NCI-H345 (cell line): ENCODE measurements at regions not wholly inside any gene's neighbourhood (a gene's known extent, or its start where the extent isn't known, plus 50 kb on each side); places are given as distances from the start of the nearest gene placed in this dataset.

Experiments
- DNase-seq: peaks from one replicate; lab custom pipeline; 2025; lab: John Stamatoyannopoulos, UW

GRCh38 chr5:168209244-168209995 lies 82.0 kb upstream of the WWC1 start:
- no peak for DNase-seq

- no peak for DNase-seq
Measured at GRCh38 chr5:168209997-168210396, 81.4 kb upstream of the WWC1 start.

- DNase-seq: no peak
Measured at GRCh38 chr5:168211245-168211644, 80.2 kb upstream of the WWC1 start.

GRCh38 chr5:168211936-168212335 lies 79.5 kb upstream of the WWC1 start:
- no peak for DNase-seq

- DNase-seq: no peak
Measured at GRCh38 chr5:168214071-168214470, 77.4 kb upstream of the WWC1 start.

GRCh38 chr5:168214886-168215285 lies 76.6 kb upstream of the WWC1 start:
- DNase-seq: no peak

- no peak for DNase-seq
Measured at GRCh38 chr5:168215646-168216045, 75.8 kb upstream of the WWC1 start.

- DNase-seq: no peak
Measured at GRCh38 chr5:168216989-168217388, 74.5 kb upstream of the WWC1 start.

- DNase-seq: no peak
Measured at GRCh38 chr5:168217497-168217896, 73.9 kb upstream of the WWC1 start.

- DNase-seq: no peak
Measured at GRCh38 chr5:168218746-168219145, 72.7 kb upstream of the WWC1 start.

GRCh38 chr5:168219515-168220410 lies 71.7 kb upstream of the WWC1 start:
- DNase-seq: peak; percentile 67

- no peak for DNase-seq
Measured at GRCh38 chr5:168224085-168224484, 67.4 kb upstream of the WWC1 start.

- DNase-seq: no peak
Measured at GRCh38 chr5:168226012-168226411, 65.4 kb upstream of the WWC1 start.

GRCh38 chr5:168227001-168227400 lies 64.4 kb upstream of the WWC1 start:
- no peak for DNase-seq

- DNase-seq: no peak
Measured at GRCh38 chr5:168227973-168228615, 63.4 kb upstream of the WWC1 start.

GRCh38 chr5:168228668-168229067 lies 62.8 kb upstream of the WWC1 start:
- no peak for DNase-seq

GRCh38 chr5:168234133-168234532 lies 57.3 kb upstream of the WWC1 start:
- DNase-seq: no peak

- no peak for DNase-seq
Measured at GRCh38 chr5:168238463-168238862, 53.0 kb upstream of the WWC1 start.

- no peak for DNase-seq
Measured at GRCh38 chr5:168239325-168239724, 52.1 kb upstream of the WWC1 start.
